ENCODE measurements at regions not wholly inside any gene's neighbourhood (a gene's known extent, or its start where the extent isn't known, plus 50 kb on each side); places are given as distances from the start of the nearest gene placed in this dataset.

DNA sequence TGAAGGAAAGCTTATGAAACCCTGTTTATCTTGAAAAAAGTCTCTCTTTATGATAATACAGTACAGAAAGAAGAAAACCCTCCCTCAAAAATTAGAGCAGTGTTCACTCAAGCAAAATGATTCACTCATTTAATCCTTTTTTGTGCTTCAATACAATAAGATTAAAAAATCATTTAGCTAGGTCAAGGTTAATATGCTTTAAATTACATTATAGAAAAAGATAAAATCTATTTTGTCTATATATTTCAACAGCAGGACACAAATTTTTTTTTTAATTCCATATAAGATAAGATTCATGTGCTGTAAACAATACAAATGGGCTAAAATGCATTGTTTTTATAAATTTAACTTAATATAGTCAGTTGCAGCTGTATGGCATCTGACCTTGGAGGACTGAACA, 176.9 kb downstream of the KCNE4 start:
- TF ChIP-seq, protein P1, sequence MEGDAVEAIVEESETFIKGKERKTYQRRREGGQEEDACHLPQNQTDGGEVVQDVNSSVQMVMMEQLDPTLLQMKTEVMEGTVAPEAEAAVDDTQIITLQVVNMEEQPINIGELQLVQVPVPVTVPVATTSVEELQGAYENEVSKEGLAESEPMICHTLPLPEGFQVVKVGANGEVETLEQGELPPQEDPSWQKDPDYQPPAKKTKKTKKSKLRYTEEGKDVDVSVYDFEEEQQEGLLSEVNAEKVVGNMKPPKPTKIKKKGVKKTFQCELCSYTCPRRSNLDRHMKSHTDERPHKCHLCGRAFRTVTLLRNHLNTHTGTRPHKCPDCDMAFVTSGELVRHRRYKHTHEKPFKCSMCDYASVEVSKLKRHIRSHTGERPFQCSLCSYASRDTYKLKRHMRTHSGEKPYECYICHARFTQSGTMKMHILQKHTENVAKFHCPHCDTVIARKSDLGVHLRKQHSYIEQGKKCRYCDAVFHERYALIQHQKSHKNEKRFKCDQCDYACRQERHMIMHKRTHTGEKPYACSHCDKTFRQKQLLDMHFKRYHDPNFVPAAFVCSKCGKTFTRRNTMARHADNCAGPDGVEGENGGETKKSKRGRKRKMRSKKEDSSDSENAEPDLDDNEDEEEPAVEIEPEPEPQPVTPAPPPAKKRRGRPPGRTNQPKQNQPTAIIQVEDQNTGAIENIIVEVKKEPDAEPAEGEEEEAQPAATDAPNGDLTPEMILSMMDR (IDR thresholded peaks at IDR 0.05; ENCODE audit: control extremely low read depth in 1 of 3, insufficient read depth in 1 of 3, low read depth in 1 of 3, low read length in 3 of 3) = no peak
- TF ChIP-seq POLR2AphosphoS5 (IDR thresholded peaks at IDR 0.05; ENCODE audit: low read depth, low read length) = no peak
- TF ChIP-seq POLR2A (IDR thresholded peaks at IDR 0.05; ENCODE audit: control extremely low read depth in 1 of 2, low read depth in 2 of 2, low read length in 2 of 2) = no peak

All from H1 (cell line).